ENCODE measurements at regions not wholly inside any gene's neighbourhood (a gene's known extent, or its start where the extent isn't known, plus 50 kb on each side); places are given as distances from the start of the nearest gene placed in this dataset.

DNA sequence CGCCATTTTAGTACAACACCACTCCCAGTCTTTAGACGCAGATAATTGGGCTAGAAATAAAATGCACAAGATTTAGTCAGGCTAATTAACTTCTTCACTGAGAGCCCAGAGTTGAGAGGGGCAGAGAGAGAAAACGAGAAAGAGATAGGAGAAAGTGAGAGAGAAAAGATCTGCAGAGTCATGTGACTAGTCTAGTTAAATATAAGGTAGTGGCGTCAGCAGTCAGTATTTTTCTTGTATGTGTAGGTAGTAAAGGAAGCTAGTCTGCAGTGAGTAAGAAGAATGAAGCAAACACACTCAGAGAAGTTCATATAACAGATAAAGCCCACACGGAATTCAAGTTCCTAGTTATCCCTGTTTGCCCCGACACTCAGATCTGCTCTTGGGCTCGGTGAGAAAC is 392.6 kb upstream of the ERCC4 start:
- TF ChIP-seq, protein P1, sequence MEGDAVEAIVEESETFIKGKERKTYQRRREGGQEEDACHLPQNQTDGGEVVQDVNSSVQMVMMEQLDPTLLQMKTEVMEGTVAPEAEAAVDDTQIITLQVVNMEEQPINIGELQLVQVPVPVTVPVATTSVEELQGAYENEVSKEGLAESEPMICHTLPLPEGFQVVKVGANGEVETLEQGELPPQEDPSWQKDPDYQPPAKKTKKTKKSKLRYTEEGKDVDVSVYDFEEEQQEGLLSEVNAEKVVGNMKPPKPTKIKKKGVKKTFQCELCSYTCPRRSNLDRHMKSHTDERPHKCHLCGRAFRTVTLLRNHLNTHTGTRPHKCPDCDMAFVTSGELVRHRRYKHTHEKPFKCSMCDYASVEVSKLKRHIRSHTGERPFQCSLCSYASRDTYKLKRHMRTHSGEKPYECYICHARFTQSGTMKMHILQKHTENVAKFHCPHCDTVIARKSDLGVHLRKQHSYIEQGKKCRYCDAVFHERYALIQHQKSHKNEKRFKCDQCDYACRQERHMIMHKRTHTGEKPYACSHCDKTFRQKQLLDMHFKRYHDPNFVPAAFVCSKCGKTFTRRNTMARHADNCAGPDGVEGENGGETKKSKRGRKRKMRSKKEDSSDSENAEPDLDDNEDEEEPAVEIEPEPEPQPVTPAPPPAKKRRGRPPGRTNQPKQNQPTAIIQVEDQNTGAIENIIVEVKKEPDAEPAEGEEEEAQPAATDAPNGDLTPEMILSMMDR (IDR thresholded peaks at IDR 0.05; ENCODE audit: extremely low read depth in 1 of 2, insufficient read depth in 1 of 2, low read depth in 1 of 2, low read length in 2 of 2) = no peak
- TF ChIP-seq EZH2 (IDR thresholded peaks at IDR 0.05; ENCODE audit: borderline replicate concordance, low read depth, low read length, severe bottlenecking) (no peak), POLR2A (IDR thresholded peaks at IDR 0.05; ENCODE audit: low read depth, low read length) (no peak), MYC (IDR thresholded peaks at IDR 0.05; ENCODE audit: low read depth, low read length) (no peak), JUN (IDR thresholded peaks at IDR 0.05; ENCODE audit: borderline replicate concordance, insufficient read depth, insufficient read length, low read depth) (no peak), POLR2AphosphoS5 (IDR thresholded peaks at IDR 0.05; ENCODE audit: insufficient read depth, low read depth, low read length) (no peak), GATA2 (IDR thresholded peaks at IDR 0.05; ENCODE audit: insufficient read depth, insufficient read length, low read depth, low read length) (no peak), FOS (IDR thresholded peaks at IDR 0.05; ENCODE audit: borderline replicate concordance, insufficient read depth, low read length) (no peak)
- TF ChIP-seq, protein P2, sequence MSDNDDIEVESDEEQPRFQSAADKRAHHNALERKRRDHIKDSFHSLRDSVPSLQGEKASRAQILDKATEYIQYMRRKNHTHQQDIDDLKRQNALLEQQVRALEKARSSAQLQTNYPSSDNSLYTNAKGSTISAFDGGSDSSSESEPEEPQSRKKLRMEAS (IDR thresholded peaks at IDR 0.05; ENCODE audit: insufficient read depth, insufficient read length) = no peak

All from endothelial cell of umbilical vein (primary cell).